GM19324 (cell line): ENCODE measurements at regions not wholly inside any gene's neighbourhood (a gene's known extent, or its start where the extent isn't known, plus 50 kb on each side); places are given as distances from the start of the nearest gene placed in this dataset.

Experiments
- ATAC-seq: cut with Tn5 transposase; IDR thresholded peaks from one replicate; pipeline ENCODE4 v1.9.1; 2021; ENCODE audit warnings: mild to moderate bottlenecking, moderate library complexity; ENCODE audit not compliant: unreplicated experiment, low FRiP score

DNA sequence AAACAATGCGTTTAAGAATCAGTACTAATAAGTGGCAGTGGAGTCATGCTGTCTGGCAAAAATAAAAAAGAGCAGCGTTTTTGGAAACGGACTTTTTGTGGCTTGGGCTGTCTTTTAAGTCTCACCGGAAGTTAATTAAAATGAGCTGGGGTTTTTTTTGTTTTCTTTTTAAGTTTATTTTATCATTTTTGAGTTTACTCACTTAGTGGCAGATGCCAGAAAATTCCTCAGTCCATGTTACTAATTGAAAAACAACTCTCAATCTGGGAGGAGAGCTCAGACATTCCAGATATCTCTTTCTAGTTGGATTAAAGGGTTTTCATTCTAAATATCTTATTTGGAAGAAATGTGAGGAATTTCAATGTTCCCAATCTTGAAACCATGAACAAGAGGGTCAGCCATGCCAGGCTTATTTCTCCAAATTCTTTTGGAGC, 133.8 kb upstream of the AGR3 start:
- ATAC-seq: no peak

DNA sequence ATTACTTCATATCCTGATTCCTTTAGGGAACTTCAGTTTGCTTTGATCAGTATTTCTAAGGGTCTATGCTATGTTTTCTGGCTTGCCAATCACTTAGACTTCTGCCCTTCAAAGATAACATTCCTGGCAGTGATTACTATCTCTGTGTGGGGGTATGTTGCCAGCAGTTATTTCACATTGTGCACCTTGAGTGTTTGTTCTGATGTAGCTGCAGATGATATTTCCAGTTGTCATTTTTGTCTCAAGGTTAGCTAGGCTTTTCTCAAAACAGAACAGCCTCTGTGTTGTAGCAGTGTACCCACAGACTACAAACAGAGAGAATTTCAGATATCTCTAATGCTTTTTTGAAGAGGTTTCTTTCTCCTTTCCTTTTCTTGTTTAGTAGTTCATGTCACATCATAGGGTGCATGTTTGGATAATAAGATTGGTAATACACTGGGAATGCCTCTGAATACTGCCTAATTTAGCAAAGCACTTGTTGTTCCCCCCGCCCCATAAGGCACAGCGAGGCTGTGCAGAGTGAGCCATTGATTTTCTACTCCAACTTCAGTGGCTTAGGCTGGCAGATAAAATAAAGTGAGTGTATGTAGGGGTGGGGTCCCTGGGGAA, 134.7 kb upstream of the AGR3 start:
- ATAC-seq: no peak

DNA sequence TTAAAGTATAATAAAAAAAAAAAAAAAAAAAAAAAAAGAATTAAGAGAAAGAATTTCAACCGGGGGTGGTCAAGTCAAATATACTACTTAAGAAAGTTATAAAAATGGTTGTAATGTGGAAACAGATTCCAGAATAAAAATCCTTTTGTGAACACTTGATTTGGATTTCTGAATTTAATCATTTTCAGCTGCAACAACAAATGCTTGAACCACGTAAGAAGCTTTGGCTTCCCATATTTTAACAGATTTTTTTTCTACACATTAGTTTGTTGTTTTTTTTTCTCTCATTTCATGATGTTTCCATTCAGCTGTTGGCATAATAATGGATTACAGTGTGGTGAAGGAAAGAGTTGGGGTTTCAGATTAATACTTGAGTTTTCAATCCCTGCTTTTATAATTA, 137.3 kb upstream of the AGR3 start:
- no peak for ATAC-seq

DNA sequence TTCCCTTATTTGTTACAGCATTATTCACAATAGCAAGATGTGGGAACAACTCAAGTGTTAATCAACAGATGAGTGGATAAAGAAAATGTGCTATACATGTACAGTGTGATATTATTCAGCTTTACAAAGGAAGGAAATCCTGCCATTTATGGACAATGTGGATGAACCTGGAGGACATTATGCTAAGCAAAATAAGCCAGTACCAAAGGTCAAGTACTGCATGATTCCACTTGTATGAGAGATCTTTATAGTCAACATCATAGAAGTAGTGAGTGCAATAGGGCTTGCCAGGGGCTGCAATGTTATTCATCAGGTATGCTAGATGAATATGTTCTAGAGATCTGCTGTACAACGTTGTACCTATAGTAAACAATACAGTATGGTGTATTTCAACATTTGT, 138.5 kb upstream of the AGR3 start:
- ATAC-seq: no peak

DNA sequence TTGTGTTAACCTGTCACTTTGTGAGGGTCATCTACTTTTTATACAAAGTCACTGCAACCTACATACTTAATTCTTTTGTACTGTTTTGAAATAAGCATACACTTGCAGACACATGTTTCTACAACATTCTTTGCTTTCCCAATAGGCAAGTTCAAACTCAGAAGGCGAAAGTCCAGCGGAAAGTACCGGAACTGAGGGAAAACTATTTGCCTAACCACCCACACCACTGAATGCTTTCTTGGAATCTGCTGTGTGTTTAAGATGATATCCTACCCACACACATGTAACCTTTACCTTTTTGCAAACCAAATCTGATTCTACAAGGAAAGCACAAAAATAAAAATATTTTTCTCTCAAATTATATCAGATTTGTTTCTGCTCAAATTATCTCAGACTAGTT, 139.4 kb upstream of the AGR3 start:
- no peak for ATAC-seq

DNA sequence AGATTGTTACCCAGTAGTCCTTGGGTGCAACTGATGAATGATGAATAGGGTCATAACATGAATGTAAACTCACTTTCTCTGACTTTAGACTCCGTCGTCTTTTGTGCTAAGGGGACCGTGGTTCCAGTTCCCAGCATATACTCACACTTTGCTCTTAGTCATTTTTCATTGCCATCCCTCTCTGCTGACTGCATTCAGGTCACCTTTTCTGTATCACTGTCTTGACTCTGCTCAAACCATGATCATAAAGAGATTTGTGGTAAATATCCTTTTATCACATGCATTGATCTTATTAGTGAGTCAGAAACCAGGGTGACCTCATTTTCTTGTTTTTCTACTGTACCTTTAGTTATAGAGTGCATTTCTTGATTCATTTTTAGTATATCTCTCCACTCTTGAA, 141.1 kb upstream of the AGR3 start:
- no peak for ATAC-seq

DNA sequence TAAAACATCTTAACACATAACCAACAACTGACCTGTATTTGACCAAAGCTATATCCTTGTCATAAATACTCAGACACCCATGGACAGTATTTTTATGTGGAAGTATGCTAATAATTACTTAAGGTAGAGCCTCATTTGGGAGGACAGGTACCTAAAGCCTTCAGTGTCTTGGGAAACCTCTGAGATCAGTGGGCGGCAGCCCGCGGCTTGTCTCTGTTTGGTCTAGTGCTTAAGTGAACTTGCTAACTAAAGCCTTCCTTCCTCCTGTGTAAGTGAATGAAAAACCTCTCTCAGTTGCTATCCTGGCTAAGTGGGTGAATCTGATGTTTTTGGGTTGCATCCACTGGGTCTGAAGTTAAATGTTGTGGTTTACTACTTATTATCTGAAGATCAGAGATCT, 144.5 kb upstream of the AGR3 start:
- ATAC-seq: no peak

DNA sequence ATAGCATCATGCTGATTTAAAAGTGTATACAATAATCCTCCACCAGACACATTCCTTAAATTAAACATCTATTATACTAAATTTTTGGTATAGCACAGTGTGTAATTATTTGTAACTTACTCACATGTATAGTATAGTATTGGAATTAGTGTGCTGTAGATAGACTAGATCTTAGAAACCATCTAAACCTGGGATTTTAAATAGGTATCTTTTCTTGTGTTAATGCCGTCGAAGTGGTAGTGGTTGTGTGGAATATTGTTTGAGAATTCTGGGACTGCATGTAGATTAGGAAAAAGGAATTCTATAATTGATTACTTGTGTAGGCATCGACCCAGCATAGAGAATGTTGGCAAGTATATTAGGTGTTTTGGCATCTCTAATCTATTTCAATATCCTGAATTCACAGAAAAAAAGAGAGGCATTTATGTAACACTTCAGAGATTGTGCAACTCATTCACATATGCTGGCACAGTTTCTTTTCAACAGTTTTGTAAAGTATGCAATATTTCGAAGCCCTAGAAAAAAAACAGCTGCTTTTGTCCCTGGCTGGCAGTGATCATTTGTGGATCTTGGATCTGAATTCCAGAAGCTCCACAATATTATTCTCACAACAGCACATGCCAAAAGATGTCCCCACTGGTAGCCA, 145.5 kb upstream of the AGR3 start:
- ATAC-seq: no peak

DNA sequence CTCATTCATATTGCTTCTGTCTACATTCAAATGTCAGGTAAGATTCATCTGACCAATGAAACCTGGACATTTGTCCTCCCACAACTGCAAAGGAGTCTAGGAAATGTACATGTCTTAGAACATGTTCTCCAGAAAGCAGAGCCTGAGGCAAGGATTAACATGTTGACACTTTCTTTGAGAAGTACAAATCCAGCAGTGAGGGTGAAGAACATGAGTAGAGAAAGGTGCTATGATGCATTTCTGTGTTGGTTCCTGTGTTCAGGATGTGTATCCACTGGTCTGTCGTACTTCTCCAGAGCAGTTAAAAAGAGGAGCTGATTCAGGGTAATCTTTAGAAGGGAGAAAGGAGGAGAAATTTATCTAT, 146.0 kb upstream of the AGR3 start:
- no peak for ATAC-seq

DNA sequence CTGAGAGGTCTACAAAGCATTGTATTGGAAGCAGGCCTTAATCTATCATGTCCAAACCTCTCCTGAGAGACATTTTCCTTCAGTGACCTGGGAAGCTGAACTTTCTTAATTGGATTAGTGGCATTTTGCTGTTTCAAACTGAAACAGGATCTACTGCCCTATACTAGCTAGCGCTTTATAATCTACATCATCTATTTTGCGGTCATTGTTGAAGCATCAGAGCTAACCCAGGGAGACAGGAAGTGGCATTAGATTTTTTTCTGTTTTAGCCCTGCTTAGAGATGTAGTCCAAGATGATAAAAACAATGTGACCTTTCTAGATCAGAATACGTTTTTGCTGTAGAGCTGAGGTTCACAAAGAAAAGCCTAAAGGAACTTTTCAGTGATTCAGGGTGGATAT, 147.4 kb upstream of the AGR3 start:
- no peak for ATAC-seq

DNA sequence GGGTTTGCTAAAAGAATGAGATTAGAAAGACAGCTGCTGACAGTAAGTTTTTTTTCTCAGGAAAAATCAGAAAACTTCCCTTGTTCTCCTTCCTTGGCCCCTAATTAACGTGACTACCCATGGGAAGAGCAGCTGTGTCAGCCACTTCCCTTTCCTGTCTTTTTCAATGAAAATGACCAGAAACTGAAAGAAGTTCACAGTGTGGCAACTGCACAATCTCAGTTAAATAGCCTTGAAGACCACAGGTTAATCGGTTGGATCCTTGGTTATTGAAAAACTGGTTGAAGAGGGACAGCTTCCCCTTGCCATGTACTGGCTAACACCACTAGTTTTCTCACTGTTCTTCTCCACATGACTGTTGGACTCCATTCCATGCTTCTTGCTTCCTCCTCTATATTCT, 148.8 kb upstream of the AGR3 start:
- ATAC-seq: no peak

DNA sequence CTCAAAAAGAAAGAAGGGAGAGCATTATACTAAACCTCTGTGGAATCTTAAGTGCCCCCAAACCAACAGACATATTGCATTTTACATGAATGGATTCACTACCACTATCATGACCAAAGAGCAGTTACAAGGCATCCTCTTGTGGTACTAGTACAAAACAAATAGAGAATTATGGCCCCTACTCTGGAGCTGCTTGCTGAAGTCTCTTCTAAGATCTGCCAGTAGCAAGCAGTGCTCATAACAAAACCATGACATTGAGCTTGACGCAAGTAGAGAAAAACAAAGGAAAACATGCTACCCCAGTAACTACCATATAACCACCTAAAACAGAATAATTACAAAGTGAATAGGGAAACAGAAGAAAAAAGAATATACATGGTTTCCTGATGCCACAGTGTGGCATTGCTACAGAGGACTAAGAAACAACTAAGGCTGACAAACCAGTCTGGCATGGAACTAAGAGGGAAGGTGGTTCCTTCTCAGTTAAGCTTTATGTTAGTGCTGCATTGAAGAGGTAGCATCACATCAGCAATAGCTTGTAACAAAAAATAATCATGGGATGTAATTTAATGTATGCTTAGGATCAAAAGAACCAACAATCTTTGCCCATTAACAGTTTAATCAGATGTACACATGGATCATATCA, 150.2 kb upstream of the AGR3 start:
- no peak for ATAC-seq

DNA sequence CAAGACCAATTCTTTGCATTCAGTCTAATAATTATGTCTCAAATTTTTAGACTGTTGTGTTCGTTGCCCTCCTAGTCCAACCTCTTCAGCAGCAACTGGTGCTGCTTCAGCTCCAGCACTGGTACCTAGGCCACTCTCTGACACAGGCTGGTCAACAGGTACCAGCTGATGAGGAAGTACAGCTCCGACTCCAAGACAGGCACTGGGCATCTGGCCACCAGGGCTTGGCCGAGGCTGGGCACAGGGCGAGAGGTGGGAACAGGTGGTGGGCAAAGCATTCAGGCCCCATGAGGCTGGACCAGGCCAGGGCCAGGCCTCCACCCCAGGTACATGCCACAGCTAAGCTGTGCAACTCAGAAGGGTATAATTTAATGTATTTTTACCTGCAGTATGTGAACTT, 151.5 kb upstream of the AGR3 start:
- no peak for ATAC-seq

DNA sequence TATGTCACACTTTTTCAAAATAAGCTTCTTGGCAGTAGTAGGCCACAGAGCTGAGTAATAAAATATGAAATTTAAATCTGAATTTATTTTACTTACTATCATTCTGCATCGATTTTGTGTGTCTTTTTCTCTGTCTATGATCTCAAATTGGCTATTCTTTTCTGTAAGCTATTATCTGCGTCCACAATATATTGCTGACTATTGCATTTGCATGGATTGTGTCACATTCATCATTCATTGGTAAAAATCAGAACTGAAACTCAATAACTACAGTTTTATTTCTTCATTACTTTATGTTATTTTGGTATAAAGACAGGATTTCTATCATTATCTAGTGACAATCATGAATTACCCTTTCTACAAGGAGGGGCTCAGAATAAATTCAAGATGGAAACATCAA, 154.8 kb upstream of the AGR3 start:
- ATAC-seq: no peak

DNA sequence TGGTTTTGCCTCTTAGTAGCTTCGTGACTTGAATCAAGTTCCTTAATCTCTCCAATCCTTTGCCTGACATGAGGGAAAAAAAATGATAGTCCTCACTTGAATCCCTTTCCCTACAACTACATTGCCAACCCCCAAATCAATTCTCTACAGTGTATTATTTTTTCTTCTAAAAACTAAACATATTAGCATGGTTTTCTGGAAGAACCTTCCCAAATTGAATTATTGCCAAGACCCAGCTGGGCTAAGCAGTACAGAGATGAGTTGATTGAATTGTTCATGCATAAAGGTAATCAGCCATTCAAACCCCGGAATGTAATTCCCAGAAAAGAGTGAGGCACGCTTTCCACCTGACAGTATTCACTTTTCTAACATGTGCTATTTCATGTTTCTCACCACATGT, 155.6 kb upstream of the AGR3 start:
- no peak for ATAC-seq

DNA sequence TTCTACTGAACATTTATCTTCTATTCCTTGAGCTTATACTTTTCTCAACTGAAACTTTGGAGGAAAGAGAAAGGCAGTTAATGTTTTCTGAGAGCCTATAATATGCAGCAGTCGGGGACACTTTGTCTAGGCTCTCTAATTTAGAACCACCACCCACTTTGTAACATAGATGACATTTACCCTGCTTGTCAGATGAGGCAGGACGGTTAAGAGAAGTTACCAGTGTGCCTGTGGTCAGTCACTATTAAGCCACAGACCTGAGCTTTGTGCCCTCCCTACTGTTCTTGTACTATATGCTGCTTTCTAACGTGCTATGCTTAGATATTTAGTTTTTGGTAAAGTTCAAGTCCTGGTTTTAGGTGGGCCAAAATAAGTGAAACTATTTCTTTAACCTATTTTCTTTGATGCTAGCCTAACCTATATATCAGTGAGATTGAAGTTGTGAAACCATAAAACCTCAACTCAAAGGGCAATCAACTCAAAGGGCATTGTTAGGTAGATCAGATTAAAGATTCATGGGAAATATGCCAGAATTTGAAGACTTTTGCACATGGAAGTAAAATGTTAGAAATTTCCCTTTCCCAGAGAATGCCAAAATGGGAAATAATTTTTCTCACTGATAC, 156.5 kb upstream of the AGR3 start:
- no peak for ATAC-seq

DNA sequence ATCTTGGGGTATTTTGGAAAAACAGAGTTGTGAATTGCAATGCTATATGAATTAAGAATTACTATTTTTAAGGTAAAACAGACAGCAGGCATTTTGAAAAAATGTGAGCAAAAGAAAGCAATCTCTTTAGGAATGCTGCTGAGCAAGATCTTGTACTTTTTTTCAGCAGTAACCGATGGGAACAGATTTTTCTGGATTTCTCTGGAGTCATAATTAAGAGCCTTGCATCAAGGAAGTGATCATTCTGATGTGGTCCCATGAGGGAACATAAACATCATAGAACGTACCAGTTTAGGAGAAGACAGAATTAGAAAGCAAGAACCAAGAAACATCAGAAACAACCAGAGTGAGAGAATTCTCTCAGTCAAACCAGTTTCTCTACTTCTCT, 157.0 kb upstream of the AGR3 start:
- ATAC-seq: no peak

DNA sequence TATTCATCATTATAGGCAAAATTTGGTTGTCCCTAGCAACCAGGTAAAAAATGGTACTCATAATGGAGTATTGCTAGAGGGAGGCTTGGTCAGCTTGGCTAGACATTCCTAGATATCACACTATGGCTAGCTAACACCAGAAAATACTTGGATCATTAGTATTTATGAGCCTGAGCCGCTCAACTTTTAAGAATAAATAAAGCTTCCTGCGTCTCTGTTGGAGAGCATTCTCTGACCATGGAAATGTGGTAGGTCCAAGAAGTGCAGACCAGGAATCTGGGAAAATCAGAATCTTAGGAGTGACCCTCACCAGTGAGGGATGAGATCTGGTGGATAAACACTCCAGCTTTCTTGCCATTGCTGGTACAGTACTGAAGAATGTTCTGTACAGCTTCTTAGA, 157.6 kb upstream of the AGR3 start:
- no peak for ATAC-seq

DNA sequence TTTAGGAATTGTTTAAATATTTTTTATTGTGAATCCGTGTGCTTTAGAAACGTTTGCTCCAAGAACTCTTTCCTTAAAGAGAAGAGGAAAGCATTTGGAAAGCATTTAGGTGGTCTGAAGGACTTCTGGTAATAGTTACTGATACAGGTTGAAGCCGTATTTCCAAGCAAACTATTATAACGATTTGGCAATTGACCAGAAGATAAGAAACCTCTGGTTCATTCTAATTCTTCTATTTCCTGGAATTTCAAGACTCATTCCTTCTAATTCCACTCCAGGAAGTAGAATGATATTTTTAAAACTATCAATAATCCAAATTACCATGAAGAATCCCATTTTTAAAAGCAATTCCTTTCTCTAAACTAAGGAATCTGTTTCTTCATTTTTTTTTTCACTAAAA, 158.9 kb upstream of the AGR3 start:
- ATAC-seq: no peak

DNA sequence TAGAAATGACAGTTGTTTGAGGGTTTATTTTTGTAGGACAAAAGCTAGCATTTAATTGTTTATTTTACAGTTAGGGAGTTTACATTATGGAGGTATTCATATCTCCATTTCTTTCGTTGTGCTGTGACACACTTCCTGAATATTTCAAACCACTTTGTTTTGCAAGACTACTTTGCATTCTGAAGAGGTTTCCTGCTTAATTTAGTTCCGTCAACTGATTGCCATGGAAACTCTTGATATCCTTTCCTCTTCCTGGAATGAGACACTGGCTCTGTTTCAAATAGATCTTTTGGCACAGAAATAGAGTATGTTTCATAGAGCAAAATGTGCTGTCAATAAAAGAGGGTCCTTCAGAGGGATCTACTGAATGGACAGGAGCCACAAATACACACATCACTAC, 159.5 kb upstream of the AGR3 start:
- no peak for ATAC-seq

DNA sequence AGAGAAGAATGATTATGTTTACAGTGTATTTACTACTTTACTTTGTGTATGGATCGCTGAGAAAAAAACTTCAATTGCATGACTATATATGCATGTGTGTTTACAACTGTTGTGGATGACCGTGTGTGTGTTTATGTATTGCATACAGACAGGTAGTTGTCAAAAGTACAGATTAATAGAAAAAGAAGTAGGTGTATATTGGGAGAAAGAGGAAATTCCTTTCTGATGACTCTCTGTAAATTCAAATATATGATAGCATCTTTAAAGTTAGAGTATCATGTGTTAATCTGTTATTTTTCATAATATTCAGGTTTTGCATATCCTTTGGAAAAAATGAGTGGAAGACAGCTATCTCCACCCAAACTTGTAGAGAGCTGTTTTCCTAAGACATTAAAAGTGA, 160.4 kb upstream of the AGR3 start:
- ATAC-seq: no peak
